Thyroid gland (tissue), 4 donors: ENCODE measurements at regions not wholly inside any gene's neighbourhood (a gene's known extent, or its start where the extent isn't known, plus 50 kb on each side); places are given as distances from the start of the nearest gene placed in this dataset.

ENCODE experiments used
- POLR2A ChIP-seq, 2 donors: fragments of 450-650 bp; IDR thresholded peaks; one replicate each; pipeline ENCODE4 v1.6.1; 2017; ENCODE audit warnings: antibody characterized with exemption in 2 of 2, mild to moderate bottlenecking in 2 of 2, moderate library complexity in 1 of 2
- TF ChIP-seq, protein P1 (sequence below), 6 experiments: fragments of 200-600 bp in 3 of 6; fragments of 450-650 bp in 3 of 6; sonication (generic) in 3 of 6; IDR thresholded peaks; one replicate each; pipeline ENCODE4 v1.5.1; 2016 to 2019; ENCODE audit warnings: antibody characterized with exemption in 6 of 6, mild to moderate bottlenecking in 2 of 6, inconsistent platforms in 1 of 6, moderate library complexity in 1 of 6

DNA sequence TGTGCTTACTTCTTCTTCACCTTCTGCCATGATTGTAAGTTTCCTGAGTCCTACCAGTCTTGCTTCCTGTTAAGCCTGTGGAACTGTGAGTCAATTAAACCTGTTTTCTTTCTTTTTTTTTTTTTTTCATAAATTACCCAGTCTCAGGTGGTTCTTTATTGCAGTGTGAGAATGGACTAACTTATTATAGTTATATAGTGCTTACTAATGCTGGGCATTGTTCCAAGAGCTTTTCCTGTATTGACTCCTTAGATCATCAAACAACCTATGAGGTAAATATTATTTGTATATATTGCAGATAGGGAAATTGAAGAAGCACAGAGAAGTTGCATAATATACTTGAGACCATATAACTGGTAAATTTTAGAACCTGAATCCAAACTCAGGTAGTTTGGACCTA is 98.1 kb downstream of the MBL2 start:
- no peak for TF ChIP-seq POLR2A (IDR thresholded peaks at IDR 0.05)
- TF ChIP-seq, protein P1, sequence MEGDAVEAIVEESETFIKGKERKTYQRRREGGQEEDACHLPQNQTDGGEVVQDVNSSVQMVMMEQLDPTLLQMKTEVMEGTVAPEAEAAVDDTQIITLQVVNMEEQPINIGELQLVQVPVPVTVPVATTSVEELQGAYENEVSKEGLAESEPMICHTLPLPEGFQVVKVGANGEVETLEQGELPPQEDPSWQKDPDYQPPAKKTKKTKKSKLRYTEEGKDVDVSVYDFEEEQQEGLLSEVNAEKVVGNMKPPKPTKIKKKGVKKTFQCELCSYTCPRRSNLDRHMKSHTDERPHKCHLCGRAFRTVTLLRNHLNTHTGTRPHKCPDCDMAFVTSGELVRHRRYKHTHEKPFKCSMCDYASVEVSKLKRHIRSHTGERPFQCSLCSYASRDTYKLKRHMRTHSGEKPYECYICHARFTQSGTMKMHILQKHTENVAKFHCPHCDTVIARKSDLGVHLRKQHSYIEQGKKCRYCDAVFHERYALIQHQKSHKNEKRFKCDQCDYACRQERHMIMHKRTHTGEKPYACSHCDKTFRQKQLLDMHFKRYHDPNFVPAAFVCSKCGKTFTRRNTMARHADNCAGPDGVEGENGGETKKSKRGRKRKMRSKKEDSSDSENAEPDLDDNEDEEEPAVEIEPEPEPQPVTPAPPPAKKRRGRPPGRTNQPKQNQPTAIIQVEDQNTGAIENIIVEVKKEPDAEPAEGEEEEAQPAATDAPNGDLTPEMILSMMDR (IDR thresholded peaks at IDR 0.05), result no peak
